Spleen (tissue), 11 donors: ENCODE measurements at regions not wholly inside any gene's neighbourhood (a gene's known extent, or its start where the extent isn't known, plus 50 kb on each side); places are given as distances from the start of the nearest gene placed in this dataset.

Experiments
- DNase-seq: peaks from one replicate; pipeline ENCODE4 v3.0.0-alpha.2; 2020
- H3K27ac ChIP-seq, 8 donors: fragments of 200-600 bp; sonication (generic) in 7 of 8; 1 replicate in 4 of 8; 2 replicates in 4 of 8; pipeline versions ENCODE4 v1.5.0 to v1.8.0; 2016 to 2021; ENCODE audit warnings: inconsistent platforms in 4 of 8, mild to moderate bottlenecking in 4 of 8, moderate library complexity in 1 of 8
- H3K27me3 ChIP-seq, 7 donors: fragments of 200-600 bp; sonication (generic) in 6 of 7; replicated peaks in 1 of 7; 1 replicate in 4 of 7; 2 replicates in 3 of 7; pipeline versions ENCODE4 v1.5.0 to v1.8.0; 2016 to 2021; ENCODE audit warnings: inconsistent platforms in 3 of 7, mild to moderate bottlenecking in 1 of 7
- H3K36me3 ChIP-seq, 6 donors: fragments of 200-600 bp; sonication (generic) in 5 of 6; 1 replicate in 4 of 6; 2 replicates in 2 of 6; pipeline versions ENCODE4 v1.5.0 to v1.8.0; 2016 to 2021; ENCODE audit warnings: inconsistent platforms in 2 of 6
- H3K4me1 ChIP-seq, 6 donors: fragments of 200-600 bp; sonication (generic) in 5 of 6; 1 replicate in 3 of 6; 2 replicates in 3 of 6; pipeline versions ENCODE4 v1.5.0 to v1.8.0; 2016 to 2021; ENCODE audit warnings: inconsistent platforms in 3 of 6
- H3K4me3 ChIP-seq, 8 donors: fragments of 200-600 bp; sonication (generic) in 7 of 8; 1 replicate in 4 of 8; 2 replicates in 4 of 8; pipeline versions ENCODE4 v1.5.0 to v1.8.0; 2016 to 2021; ENCODE audit warnings: inconsistent platforms in 4 of 8, mild to moderate bottlenecking in 4 of 8, moderate library complexity in 2 of 8
- H3K9me3 ChIP-seq, 8 donors: fragments of 200-600 bp; sonication (generic) in 7 of 8; 1 replicate in 4 of 8; 2 replicates in 4 of 8; pipeline versions ENCODE4 v1.5.0 to v1.8.0; 2016 to 2021; ENCODE audit warnings: inconsistent platforms in 4 of 8
- CTCF ChIP-seq, 11 experiments: fragments of 200-600 bp in 7 of 11; fragments of 450-650 bp in 4 of 11; sonication (generic) in 4 of 11; IDR thresholded peaks in 8 of 11; conservative IDR thresholded peaks in 3 of 11; 1 replicate in 7 of 11; 2 replicates in 4 of 11; pipeline versions ENCODE4 v1.4.0 to v1.8.0; 2016 to 2021; ENCODE audit warnings: antibody characterized with exemption in 11 of 11, inconsistent platforms in 4 of 11, mild to moderate bottlenecking in 1 of 11
- POLR2A ChIP-seq, 3 donors: fragments of 450-650 bp; IDR thresholded peaks; one replicate each; pipeline ENCODE4 v1.5.1; 2017; ENCODE audit warnings: antibody characterized with exemption in 3 of 3, mild to moderate bottlenecking in 1 of 3
- POLR2AphosphoS5 ChIP-seq, 3 donors: sonication (generic); formaldehyde crosslinking; IDR thresholded peaks; one replicate each; pipeline ENCODE4 v1.5.1; 2017; ENCODE audit warnings: antibody characterized with exemption in 3 of 3
- WGBS, 5 donors: extraction: QIAGEN DNeasy Blood & Tissue Kit in 3 of 5; methylation state at CpG; one replicate each; pipeline versions ENCODE4 v1.1.5 to v1.1.7; 2013 to 2018; 5-methylcytosine and 5-hydroxymethylcytosine counted together
- intact Hi-C: fragments of 100-400 bp; cut with DNase I; formaldehyde crosslinking; loops from one replicate; pipeline ENCODE4 v1.15.0; 2023; ENCODE audit warnings: low total_unique reads
- donor health status: healthy with polysubstance abuse.
- donor health status: DM: no; HTN: no; CAD: no; lungs with moderate emphysema.
- donor health status: DM: no; HTN: no; CAD: no.
- donor health status: Bipolar disorder and iron deficiency.
- donor health status: healthy.
- donor health status: DM: no; HTN: no; CAD: no.
- donor health status: DM: yes; HTN: yes; CAD: no.

GRCh38 chr19:32253683-32254508 lies 91.5 kb upstream of the ZNF507 start:
- TF ChIP-seq CTCF (IDR thresholded peaks at IDR 0.05 in 8 of 11, conservative IDR thresholded peaks at IDR 0.05 in 3 of 11), result no peak
- TF ChIP-seq POLR2AphosphoS5 (IDR thresholded peaks at IDR 0.05), result no peak
- TF ChIP-seq POLR2A (IDR thresholded peaks at IDR 0.05), result no peak
- Histone ChIP-seq H3K4me1 (no peaks in the 10 kb centered on the region), H3K9me3 (no peaks in the 10 kb centered on the region), H3K36me3 (no peaks in the 10 kb centered on the region), H3K4me3 (no peak overlapping the region), H3K27me3 (peaks cover 0 to 45% (median 0%) of the 10 kb centered on the region in 7 donors), H3K27ac (no peak overlapping the region)
- intact Hi-C loops, result no loop called here
- DNase-seq, result no peak
- WGBS, 5 donors, result 86 to 94% (median 88%) methylated on average over 29 to 30 of the region's 30 CpGs

GRCh38 chr19:32254509-32254890 lies 90.9 kb upstream of the ZNF507 start:
- no peak overlapping the region for H3K27ac ChIP-seq
- no peak for TF ChIP-seq CTCF (IDR thresholded peaks at IDR 0.05 in 8 of 11, conservative IDR thresholded peaks at IDR 0.05 in 3 of 11)
- no peak for TF ChIP-seq POLR2AphosphoS5 (IDR thresholded peaks at IDR 0.05)
- no peak for TF ChIP-seq POLR2A (IDR thresholded peaks at IDR 0.05)
- intact Hi-C loops, result no loop called here
- H3K27me3 ChIP-seq, result peaks cover 0 to 47% (median 0%) of the 10 kb centered on the region in 7 donors
- no peak overlapping the region for H3K4me3 ChIP-seq
- no peak for DNase-seq
- H3K4me1 ChIP-seq, result no peaks in the 10 kb centered on the region
- 44 to 52% (median 50%) methylated on average over 6 of the region's 6 CpGs for WGBS, 5 donors
- H3K9me3 ChIP-seq, result no peaks in the 10 kb centered on the region
- no peaks in the 10 kb centered on the region for H3K36me3 ChIP-seq

- Histone ChIP-seq H3K27ac (no peak overlapping the region), H3K4me1 (no peaks in the 10 kb centered on the region), H3K9me3 (peaks cover 0 to 11% (median 0%) of the 10 kb centered on the region in 8 donors), H3K27me3 (peaks cover 0 to 40% (median 0%) of the 10 kb centered on the region in 7 donors), H3K4me3 (no peak overlapping the region), H3K36me3 (no peaks in the 10 kb centered on the region)
- DNase-seq, result no peak
- intact Hi-C loops, result no loop called here
- WGBS, 5 donors, result 85 to 89% (median 88%) methylated on average over 8 of the region's 8 CpGs
- TF ChIP-seq POLR2A (IDR thresholded peaks at IDR 0.05) (no peak), POLR2AphosphoS5 (IDR thresholded peaks at IDR 0.05) (no peak), CTCF (IDR thresholded peaks at IDR 0.05 in 8 of 11, conservative IDR thresholded peaks at IDR 0.05 in 3 of 11) (no peak)
These were observed 89.7 kb upstream of the ZNF507 start for GRCh38 chr19:32255536-32256295.
